Esophagus muscularis mucosa (tissue), 4 donors: ENCODE measurements at regions not wholly inside any gene's neighbourhood (a gene's known extent, or its start where the extent isn't known, plus 50 kb on each side); places are given as distances from the start of the nearest gene placed in this dataset.

Source experiments
- DNase-seq: peaks from one replicate; pipeline ENCODE4 v3.0.0-alpha.2; 2017; ENCODE audit errors: extremely low spot score
- H3K27ac ChIP-seq, 4 donors: fragments of 200-600 bp; sonication (generic); replicated peaks in 1 of 4; 1 replicate in 3 of 4; 2 replicates in 1 of 4; pipeline ENCODE4 v1.5.1; 2016 to 2019; ENCODE audit warnings: mild to moderate bottlenecking in 1 of 4
- H3K27me3 ChIP-seq, 4 donors: fragments of 200-600 bp; sonication (generic); one replicate each; pipeline versions ENCODE4 v1.5.1 to v1.6.0; 2016 to 2019
- H3K36me3 ChIP-seq, 4 donors: fragments of 200-600 bp; sonication (generic); one replicate each; pipeline ENCODE4 v1.5.1; 2016 to 2019
- H3K4me1 ChIP-seq, 4 donors: fragments of 200-600 bp; sonication (generic); one replicate each; pipeline ENCODE4 v1.5.1; 2016 to 2019
- H3K4me3 ChIP-seq, 4 donors: fragments of 200-600 bp; sonication (generic); 1 replicate in 2 of 4; 2 replicates in 2 of 4; pipeline ENCODE4 v1.5.1; 2016 to 2019; ENCODE audit warnings: mild to moderate bottlenecking in 4 of 4, moderate library complexity in 1 of 4
- H3K9me3 ChIP-seq, 4 donors: fragments of 200-600 bp; sonication (generic); 1 replicate in 3 of 4; 2 replicates in 1 of 4; pipeline ENCODE4 v1.5.1; 2016 to 2019
- CTCF ChIP-seq, 3 experiments: fragments of 200-600 bp in 2 of 3; fragments of 450-650 bp in 1 of 3; sonication (generic) in 2 of 3; IDR thresholded peaks; one replicate each; pipeline ENCODE4 v1.5.1; 2017 to 2019; ENCODE audit warnings: antibody characterized with exemption in 3 of 3, mild to moderate bottlenecking in 2 of 3, moderate library complexity in 1 of 3
- EP300 ChIP-seq: sonication (generic); formaldehyde crosslinking; IDR thresholded peaks from one replicate; pipeline ENCODE4 v1.6.1; 2017; ENCODE audit warnings: antibody characterized with exemption
- POLR2A ChIP-seq: fragments of 450-650 bp; IDR thresholded peaks from one replicate; pipeline ENCODE4 v1.6.1; 2017; ENCODE audit warnings: antibody characterized with exemption, moderate library complexity, mild to moderate bottlenecking, low read depth
- POLR2AphosphoS5 ChIP-seq, 2 donors: sonication (generic); formaldehyde crosslinking; IDR thresholded peaks; one replicate each; pipeline ENCODE4 v1.6.1; 2017; ENCODE audit warnings: antibody characterized with exemption in 2 of 2
- WGBS: methylation state at CpG from one replicate; pipeline ENCODE4 v1.1.5; 2018; 5-methylcytosine and 5-hydroxymethylcytosine counted together
- intact Hi-C: fragments of 100-400 bp; cut with DNase I; formaldehyde crosslinking; loops from one replicate; pipeline ENCODE4 v1.15.1; 2023

- Histone ChIP-seq H3K27ac (no peak overlapping the region), H3K27me3 (peaks cover 16 to 82% (median 56%) of the 10 kb centered on the region in 4 donors), H3K9me3 (no peaks in the 10 kb centered on the region), H3K4me1 (peaks cover 37 to 44% (median 40%) of the 10 kb centered on the region in 4 donors), H3K4me3 (no peak overlapping the region), H3K36me3 (no peaks in the 10 kb centered on the region)
- TF ChIP-seq POLR2A = no peak
- TF ChIP-seq POLR2AphosphoS5 (IDR thresholded peaks at IDR 0.05) = no peak
- TF ChIP-seq EP300 = no peak
- no peak for TF ChIP-seq CTCF (IDR thresholded peaks at IDR 0.05)
- DNase-seq = no peak
- intact Hi-C loops = no loop called here
- 15% methylated on average over 16 of the region's 21 CpGs for WGBS
Observed at GRCh38 chr7:155371331-155371883, 73.7 kb downstream of the INSIG1 start.

- 3% methylated on average over 52 of the region's 82 CpGs for WGBS
- no peak for DNase-seq
Observed at GRCh38 chr7:155371884-155372781, 74.5 kb downstream of the INSIG1 start.

GRCh38 chr7:155372782-155373358, 75.2 kb downstream of the INSIG1 start:
- H3K36me3 ChIP-seq = no peaks in the 10 kb centered on the region
- H3K27me3 ChIP-seq = peaks cover 16 to 96% (median 69%) of the 10 kb centered on the region in 4 donors
- no peak overlapping the region for H3K27ac ChIP-seq
- WGBS = 8% methylated on average over 27 of the region's 28 CpGs
- TF ChIP-seq EP300 = no peak
- TF ChIP-seq POLR2A = no peak
- no peak for TF ChIP-seq CTCF (IDR thresholded peaks at IDR 0.05)
- TF ChIP-seq POLR2AphosphoS5 (IDR thresholded peaks at IDR 0.05) = no peak
- DNase-seq = no peak
- intact Hi-C loops = no loop called here
- peak overlapping the region; percentile 40 to 51 (median 44) for H3K4me3 ChIP-seq
- H3K4me1 ChIP-seq = peaks cover 39 to 51% (median 47%) of the 10 kb centered on the region in 4 donors
- H3K9me3 ChIP-seq = no peaks in the 10 kb centered on the region

More at GRCh38 chr7:155371884-155372781, 74.5 kb downstream of the INSIG1 start:
- H3K4me3 ChIP-seq = peak overlapping the region in 3 of 4 donors; percentile 43 to 51 (median 44)
- H3K9me3 ChIP-seq = no peaks in the 10 kb centered on the region
- peaks cover 37 to 44% (median 40%) of the 10 kb centered on the region in 4 donors for H3K4me1 ChIP-seq
- H3K27ac ChIP-seq = no peak overlapping the region
- intact Hi-C loops = no loop called here
- no peaks in the 10 kb centered on the region for H3K36me3 ChIP-seq
- TF ChIP-seq POLR2AphosphoS5 (IDR thresholded peaks at IDR 0.05) (no peak), POLR2A (no peak), EP300 (no peak), CTCF (IDR thresholded peaks at IDR 0.05) (peak in 1 of 3 experiments; percentile 28)
- peaks cover 16 to 89% (median 63%) of the 10 kb centered on the region in 4 donors for H3K27me3 ChIP-seq

- Histone ChIP-seq H3K9me3 (no peaks in the 10 kb centered on the region), H3K36me3 (no peaks in the 10 kb centered on the region), H3K27me3 (peaks cover 16 to 100% (median 76%) of the 10 kb centered on the region in 4 donors), H3K27ac (no peak overlapping the region), H3K4me3 (peak overlapping the region; percentile 40 to 51 (median 44)), H3K4me1 (peaks cover 47 to 58% (median 52%) of the 10 kb centered on the region in 4 donors)
- TF ChIP-seq EP300 (no peak), CTCF (IDR thresholded peaks at IDR 0.05) (no peak)
- DNase-seq = no peak
- intact Hi-C loops = no loop called here
- 3% methylated on average over 48 of the region's 62 CpGs for WGBS
Observed at GRCh38 chr7:155373359-155374273, 75.9 kb downstream of the INSIG1 start.
